HuH-7 (cell line): ENCODE measurements at regions not wholly inside any gene's neighbourhood (a gene's known extent, or its start where the extent isn't known, plus 50 kb on each side); places are given as distances from the start of the nearest gene placed in this dataset.

Source experiments
- DNase-seq: peaks from one replicate; pipeline ENCODE4 v3.0.0; 2011; ENCODE audit warnings: low spot score

GRCh38 chr10:109200646-109201045, 722.7 kb downstream of the XPNPEP1 start:
- no peak for DNase-seq

- DNase-seq = no peak
These were observed 731.5 kb downstream of the XPNPEP1 start for GRCh38 chr10:109191823-109192222.

GRCh38 chr10:109191341-109191740, 732.0 kb downstream of the XPNPEP1 start:
- no peak for DNase-seq

- no peak for DNase-seq
These were observed 735.6 kb downstream of the XPNPEP1 start for GRCh38 chr10:109187677-109188076.

GRCh38 chr10:109183366-109183765, 739.9 kb downstream of the XPNPEP1 start:
- DNase-seq = no peak

- DNase-seq = no peak
These were observed 744.7 kb downstream of the XPNPEP1 start for GRCh38 chr10:109178591-109178990.

GRCh38 chr10:109174526-109174925, 748.8 kb downstream of the XPNPEP1 start:
- no peak for DNase-seq

- DNase-seq = no peak
These were observed 749.4 kb downstream of the XPNPEP1 start for GRCh38 chr10:109173937-109174336.

- no peak for DNase-seq
These were observed 750.2 kb downstream of the XPNPEP1 start for GRCh38 chr10:109173121-109173520.

- DNase-seq = no peak
These were observed 756.4 kb downstream of the XPNPEP1 start for GRCh38 chr10:109166935-109167334.

GRCh38 chr10:109159351-109159750, 764.0 kb downstream of the XPNPEP1 start:
- no peak for DNase-seq

- DNase-seq = no peak
These were observed 766.9 kb downstream of the XPNPEP1 start for GRCh38 chr10:109156396-109156795.

GRCh38 chr10:109149666-109150350, 773.5 kb downstream of the XPNPEP1 start:
- DNase-seq = no peak

- no peak for DNase-seq
These were observed 795.9 kb downstream of the XPNPEP1 start for GRCh38 chr10:109127363-109127762.

- no peak for DNase-seq
These were observed 796.8 kb downstream of the XPNPEP1 start for GRCh38 chr10:109126541-109126940.

- DNase-seq = no peak
These were observed 797.3 kb downstream of the XPNPEP1 start for GRCh38 chr10:109126016-109126415.

- no peak for DNase-seq
These were observed 808.1 kb downstream of the XPNPEP1 start for GRCh38 chr10:109115179-109115578.

- DNase-seq = no peak
These were observed 808.7 kb downstream of the XPNPEP1 start for GRCh38 chr10:109114579-109114978.

- no peak for DNase-seq
These were observed 816.7 kb downstream of the XPNPEP1 start for GRCh38 chr10:109106604-109107003.

GRCh38 chr10:109105725-109106124, 817.6 kb downstream of the XPNPEP1 start:
- no peak for DNase-seq

GRCh38 chr10:109104806-109105205, 818.5 kb downstream of the XPNPEP1 start:
- DNase-seq = no peak

GRCh38 chr10:109103278-109103677, 820.0 kb downstream of the XPNPEP1 start:
- DNase-seq = no peak

GRCh38 chr10:109089779-109090178, 833.5 kb downstream of the XPNPEP1 start:
- no peak for DNase-seq

GRCh38 chr10:109071539-109071938, 851.8 kb downstream of the XPNPEP1 start:
- no peak for DNase-seq
